HG03558 (cell line): ENCODE measurements at regions not wholly inside any gene's neighbourhood (a gene's known extent, or its start where the extent isn't known, plus 50 kb on each side); places are given as distances from the start of the nearest gene placed in this dataset.
A peak's percentile ranks its signal among the peaks of the same experiment; 100 is the strongest.

ENCODE experiments used
- ATAC-seq: cut with Tn5 transposase; IDR thresholded peaks from one replicate; pipeline ENCODE4 v1.9.1; 2021; ENCODE audit warnings: moderate number of reproducible peaks; ENCODE audit not compliant: unreplicated experiment; ENCODE audit errors: extremely low read depth

DNA sequence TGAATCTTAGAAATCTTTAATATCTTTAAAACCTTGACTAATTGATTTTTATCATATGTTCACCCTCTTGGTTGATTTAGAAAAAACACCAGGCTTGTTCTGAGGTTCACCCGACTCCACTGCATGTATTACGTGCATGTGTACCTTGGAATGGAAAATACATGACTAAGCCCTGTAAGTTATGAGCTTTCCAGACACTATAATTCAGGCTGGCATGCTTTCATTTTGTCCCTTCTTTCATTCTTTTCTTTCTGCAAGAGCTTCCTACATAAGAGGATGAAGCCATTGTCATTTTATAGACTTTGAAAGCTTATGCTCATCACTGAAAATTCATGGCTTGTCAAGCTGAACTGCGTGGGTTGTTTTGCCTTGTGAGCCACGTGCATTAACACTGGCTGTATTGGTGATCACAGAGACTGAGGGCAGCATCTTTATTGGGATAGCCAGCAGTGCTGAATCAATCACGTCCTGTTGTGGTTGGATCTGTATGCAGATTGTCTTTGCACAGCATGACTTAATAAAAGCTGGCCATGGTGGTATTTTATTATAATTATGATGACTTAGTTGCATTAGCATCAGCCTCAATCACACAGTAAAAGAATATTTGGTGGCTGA, 141.9 kb downstream of the SLIT2 start:
- ATAC-seq = no peak

DNA sequence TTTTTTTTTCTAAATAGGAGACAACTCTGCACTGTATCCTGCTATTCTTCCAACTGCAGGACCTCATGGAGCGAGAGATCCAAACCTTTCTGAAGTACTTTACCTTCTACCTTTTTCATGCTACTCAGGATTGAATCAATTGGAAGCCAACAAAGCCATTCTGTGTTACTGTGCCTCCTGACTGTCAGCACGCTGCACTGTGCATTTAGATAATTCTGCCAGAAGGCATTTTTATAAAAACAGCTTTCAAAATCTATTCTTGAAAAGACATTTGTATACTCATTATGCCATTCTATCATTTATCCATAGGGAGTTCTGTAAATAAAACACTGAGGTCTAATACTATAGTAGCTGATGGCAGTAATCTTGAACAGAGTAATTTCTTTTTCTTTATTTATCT, 142.8 kb downstream of the SLIT2 start:
- no peak for ATAC-seq

GRCh38 chr4:20395160-20395773, 143.6 kb downstream of the SLIT2 start:
- no peak for ATAC-seq

GRCh38 chr4:20403290-20403689, 151.6 kb downstream of the SLIT2 start:
- no peak for ATAC-seq

- no peak for ATAC-seq
These were observed 152.1 kb downstream of the SLIT2 start for GRCh38 chr4:20403846-20404245.

- no peak for ATAC-seq
These were observed 156.9 kb downstream of the SLIT2 start for GRCh38 chr4:20408611-20409010.

DNA sequence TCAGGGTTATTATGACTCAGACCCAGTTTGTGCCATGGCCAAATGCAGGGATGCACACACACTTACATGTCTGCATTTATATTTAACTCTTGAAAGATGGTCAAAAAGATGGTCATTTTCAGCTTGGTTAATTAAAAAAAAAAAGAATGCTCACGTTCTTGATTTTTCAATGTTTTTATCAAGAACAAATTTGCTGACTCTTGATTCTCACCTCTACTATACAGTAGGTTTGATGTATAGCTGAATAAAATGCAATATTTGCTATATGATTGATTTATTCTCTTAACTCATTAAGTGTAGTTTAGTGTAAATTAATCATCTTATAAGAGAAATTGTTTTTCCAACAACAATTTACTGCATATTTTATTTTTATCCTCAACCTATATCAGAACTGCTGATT, 160.4 kb downstream of the SLIT2 start:
- ATAC-seq = no peak

- ATAC-seq = no peak
These were observed 165.1 kb downstream of the SLIT2 start for GRCh38 chr4:20416800-20417199.

DNA sequence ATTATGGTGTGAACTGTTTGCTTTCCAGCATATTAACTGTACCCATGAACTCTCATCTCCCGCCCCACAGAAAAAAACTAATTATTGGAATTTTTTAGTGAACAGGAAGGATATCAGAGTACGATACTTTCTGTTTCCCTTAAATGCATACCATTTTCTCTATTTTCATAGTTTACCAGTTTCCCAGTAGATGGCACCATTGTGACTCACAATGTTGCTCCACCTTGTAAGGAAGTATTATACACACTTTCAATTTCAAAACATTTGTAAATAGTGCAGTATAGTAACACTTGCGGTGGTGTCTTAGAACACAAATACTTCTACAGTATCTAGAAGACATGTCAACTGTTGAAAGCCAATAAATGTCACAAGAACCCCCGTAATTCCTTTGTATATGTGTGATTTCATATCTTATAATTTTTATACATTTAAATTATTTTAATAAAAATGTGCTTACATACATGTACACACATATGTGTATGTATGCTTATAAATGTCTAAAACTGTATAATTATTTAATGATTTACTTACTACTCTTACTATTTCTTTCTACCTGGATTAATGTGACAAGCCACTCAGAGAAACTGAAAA, 167.3 kb downstream of the SLIT2 start:
- ATAC-seq = peak; percentile 96

GRCh38 chr4:20420916-20421602, 169.4 kb downstream of the SLIT2 start:
- no peak for ATAC-seq

DNA sequence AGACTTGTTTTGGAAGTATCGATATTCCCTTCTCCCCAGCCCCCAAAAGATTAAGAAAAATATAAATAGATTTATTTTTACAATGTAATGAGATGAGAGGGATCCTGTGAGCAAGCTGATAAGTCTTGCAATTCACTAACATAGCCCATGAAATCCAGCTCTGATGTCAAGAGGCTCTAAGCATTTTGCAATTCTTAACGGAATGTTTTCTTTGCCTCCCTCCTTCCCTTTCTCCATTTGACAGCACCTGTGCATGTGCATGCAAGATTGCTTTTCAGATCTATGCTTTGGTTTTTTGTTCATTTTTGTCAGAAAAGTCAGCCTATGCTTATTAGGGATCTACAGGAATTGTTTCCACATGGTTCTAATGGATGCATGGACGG, 169.9 kb downstream of the SLIT2 start:
- ATAC-seq = no peak

- ATAC-seq = peak; percentile 54
These were observed 170.7 kb downstream of the SLIT2 start for GRCh38 chr4:20422398-20422797.

DNA sequence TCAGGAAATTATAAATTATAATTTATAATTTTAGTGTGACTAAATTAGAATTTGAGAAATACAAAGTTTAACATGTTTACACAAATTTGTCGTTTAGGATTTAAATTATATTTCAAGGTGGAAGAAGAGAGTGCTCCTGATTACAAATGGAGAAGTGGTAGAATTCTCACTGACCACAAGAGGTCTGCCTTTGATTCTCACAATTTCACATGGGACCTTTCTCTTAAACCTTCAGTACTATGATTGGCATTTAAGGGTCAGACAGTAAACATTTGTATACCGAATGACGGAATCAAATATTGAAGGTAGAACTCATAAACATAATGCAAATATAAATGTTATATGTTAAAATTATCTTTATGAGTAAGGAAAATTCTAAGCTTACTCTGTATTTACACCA, 171.7 kb downstream of the SLIT2 start:
- no peak for ATAC-seq

- ATAC-seq = no peak
These were observed 174.3 kb downstream of the SLIT2 start for GRCh38 chr4:20426028-20426427.

DNA sequence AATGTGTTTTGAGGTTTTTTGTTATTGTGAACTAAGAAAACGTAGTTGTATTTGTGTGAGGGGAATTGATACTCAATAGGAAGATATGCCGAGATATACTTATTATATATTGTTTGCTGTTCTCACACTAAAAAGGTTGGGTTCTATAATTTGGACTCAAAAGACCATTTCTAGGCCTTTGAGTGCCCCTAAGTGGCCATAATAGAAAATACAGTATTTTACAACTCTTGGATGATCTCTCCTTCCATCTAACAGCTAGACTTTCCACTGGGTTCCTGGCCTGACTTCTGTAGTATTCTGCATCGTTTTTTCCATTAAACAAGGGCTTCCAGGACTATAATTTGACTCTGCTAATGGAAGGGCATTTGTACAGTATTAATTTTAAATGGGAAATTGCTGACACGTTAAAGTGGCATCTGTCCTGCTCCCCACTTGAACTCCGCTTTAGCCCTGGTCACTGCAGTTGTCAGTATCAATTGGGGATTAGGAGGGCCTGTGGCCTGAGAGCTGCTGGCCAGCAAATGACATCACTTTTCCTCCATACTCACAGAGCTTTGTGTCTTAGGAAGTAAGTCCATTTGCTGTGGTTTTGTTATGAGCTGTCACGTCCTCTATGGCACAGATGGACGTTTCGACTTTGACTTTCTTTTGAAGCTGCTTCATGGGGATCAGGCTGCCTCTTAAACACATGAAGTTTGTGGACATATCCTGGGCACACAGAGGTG, 176.9 kb downstream of the SLIT2 start:
- no peak for ATAC-seq

GRCh38 chr4:20430259-20430941, 178.7 kb downstream of the SLIT2 start:
- no peak for ATAC-seq

GRCh38 chr4:20431543-20431951, 179.8 kb downstream of the SLIT2 start:
- ATAC-seq = no peak

GRCh38 chr4:20432088-20432487, 180.4 kb downstream of the SLIT2 start:
- ATAC-seq = no peak

- ATAC-seq = no peak
These were observed 181.5 kb downstream of the SLIT2 start for GRCh38 chr4:20433097-20433705.

DNA sequence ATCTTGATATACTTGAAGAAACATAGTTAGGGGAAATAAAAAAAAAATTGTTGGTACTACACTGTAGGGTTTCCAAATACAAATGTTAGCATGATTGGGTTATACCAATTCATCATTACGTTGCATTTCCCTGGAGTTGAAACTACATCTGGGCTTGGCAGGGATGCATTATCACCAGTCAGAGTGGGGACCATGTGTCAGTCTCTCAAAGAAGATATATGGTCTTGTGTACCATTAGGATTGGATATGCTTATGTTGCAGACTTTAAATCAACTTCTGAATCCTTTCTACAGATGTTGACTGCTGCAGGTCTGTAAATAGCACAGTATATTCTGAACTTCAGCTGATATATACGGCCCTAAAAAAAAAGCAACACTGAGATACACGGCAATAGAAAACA, 188.5 kb downstream of the SLIT2 start:
- no peak for ATAC-seq
